Thymus (tissue), 11 donors: ENCODE measurements at regions not wholly inside any gene's neighbourhood (a gene's known extent, or its start where the extent isn't known, plus 50 kb on each side); places are given as distances from the start of the nearest gene placed in this dataset.
"Not testable (repeated sequence)": the region's sequence is repeated elsewhere in the genome, so short reads cannot be mapped to it uniquely, and the experiment has no call there.

Experiments used
- DNase-seq, 9 donors: peaks; one replicate each; pipeline ENCODE4 v3.0.0-alpha.2; 2013; ENCODE audit warnings: low spot score in 9 of 9, low read depth in 6 of 9, missing footprints in 1 of 9
- H3K27ac ChIP-seq, 2 donors: one replicate each; pipeline ENCODE4 v1.5.1; 2013; ENCODE audit warnings: control low read depth in 1 of 2, low read depth in 1 of 2, low read length in 1 of 2, mild to moderate bottlenecking in 1 of 2, moderate library complexity in 1 of 2
- H3K27me3 ChIP-seq, 2 donors: one replicate each; pipeline ENCODE4 v1.5.1; 2013; ENCODE audit warnings: low read length in 1 of 2; ENCODE audit not compliant: control insufficient read depth in 2 of 2, insufficient read depth in 1 of 2
- H3K36me3 ChIP-seq, 2 donors: one replicate each; pipeline ENCODE4 v1.5.1; 2013; ENCODE audit warnings: low read length in 1 of 2, mild to moderate bottlenecking in 1 of 2, moderate library complexity in 1 of 2; ENCODE audit not compliant: control insufficient read depth in 2 of 2, insufficient read depth in 2 of 2
- H3K4me1 ChIP-seq, 2 donors: one replicate each; pipeline ENCODE4 v1.5.1; 2013; ENCODE audit warnings: low read length in 2 of 2; ENCODE audit not compliant: control insufficient read depth in 2 of 2, insufficient read depth in 2 of 2
- H3K4me3 ChIP-seq, 2 donors: one replicate each; pipeline ENCODE4 v1.5.1; 2013; ENCODE audit warnings: low read length in 2 of 2, control low read depth in 1 of 2, mild to moderate bottlenecking in 1 of 2
- H3K9me3 ChIP-seq, 2 donors: one replicate each; pipeline ENCODE4 v1.5.1; 2013; ENCODE audit warnings: low read length in 1 of 2, mild to moderate bottlenecking in 1 of 2; ENCODE audit not compliant: control insufficient read depth in 2 of 2, insufficient read depth in 1 of 2
- WGBS: extraction: QIAGEN DNeasy Blood & Tissue Kit; methylation state at CpG from one replicate; pipeline ENCODE4 v1.1.7; 2013; 5-methylcytosine and 5-hydroxymethylcytosine counted together
- donor health status: healthy.

GRCh38 chr4:160044693-160045092, 941.8 kb downstream of the RAPGEF2 start:
- Histone ChIP-seq H3K4me3 (no peak overlapping the region), H3K27ac (no peak overlapping the region), H3K9me3 (no peaks in the 10 kb centered on the region), H3K27me3 (no peaks in the 10 kb centered on the region), H3K4me1 (no peaks in the 10 kb centered on the region), H3K36me3 (no peaks in the 10 kb centered on the region)
- 87% methylated on average over 2 of the region's 2 CpGs for WGBS
- no peak for DNase-seq

DNA sequence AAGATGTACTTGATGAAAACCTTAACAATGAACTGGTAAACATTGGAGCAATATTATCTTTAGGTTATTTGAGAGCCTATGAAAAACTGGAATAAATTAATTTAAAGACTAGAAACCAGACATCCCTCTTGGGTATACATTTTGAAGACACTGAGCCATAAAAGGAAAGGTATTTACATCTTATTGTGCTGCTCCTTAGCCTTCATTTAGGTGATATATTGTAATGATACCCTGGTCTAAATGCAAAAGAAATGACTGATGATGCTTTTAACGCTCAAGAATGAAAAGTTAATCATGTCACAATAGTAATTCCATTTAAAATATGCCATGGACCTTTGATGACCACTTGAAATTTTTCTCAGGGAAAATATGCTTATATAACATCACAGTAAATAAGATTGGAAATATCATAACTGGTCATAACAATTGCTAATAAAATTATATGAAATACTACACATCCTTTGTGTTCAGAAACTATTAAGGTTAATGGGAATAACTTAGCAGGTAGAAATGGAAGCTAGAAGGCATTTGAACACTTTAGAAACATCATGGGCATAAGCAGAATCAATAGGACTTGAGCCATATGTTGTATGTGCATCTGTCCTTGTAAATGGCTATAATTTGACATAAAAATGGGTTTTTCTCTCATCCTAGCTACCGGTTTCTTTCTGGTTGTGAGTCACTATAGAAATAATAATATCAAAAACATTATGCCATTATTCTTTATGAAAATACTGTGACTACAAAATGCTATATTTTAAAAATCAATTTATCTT, 979.7 kb downstream of the RAPGEF2 start:
- H3K36me3 ChIP-seq: no peaks in the 10 kb centered on the region
- no peak for DNase-seq
- 85% methylated on average over 2 of the region's 2 CpGs for WGBS
- peaks cover 0 to 7% of the 10 kb centered on the region in 2 donors for H3K9me3 ChIP-seq
- H3K4me1 ChIP-seq: no peaks in the 10 kb centered on the region
- H3K4me3 ChIP-seq: no peak overlapping the region
- H3K27me3 ChIP-seq: no peaks in the 10 kb centered on the region
- no peak overlapping the region for H3K27ac ChIP-seq

- no peak for DNase-seq
- 88% methylated on average over 3 of the region's 3 CpGs for WGBS
These were observed 988.8 kb downstream of the RAPGEF2 start for GRCh38 chr4:160091631-160092030.

GRCh38 chr4:160100316-160100715, 997.4 kb downstream of the RAPGEF2 start:
- H3K4me1 ChIP-seq: no peaks in the 10 kb centered on the region
- 96% methylated on average over 1 of the region's 1 CpG for whole genome bisulfite sequencing
- DNase-seq: no peak
- no peak overlapping the region for H3K4me3 ChIP-seq
- no peak overlapping the region for H3K27ac ChIP-seq
- no peaks in the 10 kb centered on the region for H3K9me3 ChIP-seq
- no peaks in the 10 kb centered on the region for H3K36me3 ChIP-seq
- H3K27me3 ChIP-seq: no peaks in the 10 kb centered on the region

More at GRCh38 chr4:160091631-160092030, 988.8 kb downstream of the RAPGEF2 start:
- H3K27ac ChIP-seq: no peak overlapping the region
- no peaks in the 10 kb centered on the region for H3K36me3 ChIP-seq
- H3K9me3 ChIP-seq: peaks cover 0 to 4% of the 10 kb centered on the region in 2 donors
- H3K4me3 ChIP-seq: no peak overlapping the region
- no peaks in the 10 kb centered on the region for H3K27me3 ChIP-seq
- no peaks in the 10 kb centered on the region for H3K4me1 ChIP-seq

- H3K36me3 ChIP-seq: no peaks in the 10 kb centered on the region
- no peaks in the 10 kb centered on the region for H3K4me1 ChIP-seq
- H3K27ac ChIP-seq: no peak overlapping the region
- no peak for DNase-seq
- no peak overlapping the region for H3K4me3 ChIP-seq
- 89% methylated on average over 3 of the region's 3 CpGs for WGBS
- no peaks in the 10 kb centered on the region for H3K27me3 ChIP-seq
- H3K9me3 ChIP-seq: peaks cover 0 to 15% of the 10 kb centered on the region in 2 donors
These were observed 1008.0 kb downstream of the RAPGEF2 start for GRCh38 chr4:160110891-160111290.

- no peaks in the 10 kb centered on the region for H3K27me3 ChIP-seq
- H3K9me3 ChIP-seq: peaks cover 0 to 14% of the 10 kb centered on the region in 2 donors
- H3K4me3 ChIP-seq: no peak overlapping the region
- H3K36me3 ChIP-seq: no peaks in the 10 kb centered on the region
- no peaks in the 10 kb centered on the region for H3K4me1 ChIP-seq
- no peak for DNase-seq
- no peak overlapping the region for H3K27ac ChIP-seq
These were observed 1014.8 kb downstream of the RAPGEF2 start for GRCh38 chr4:160117686-160118085.

DNA sequence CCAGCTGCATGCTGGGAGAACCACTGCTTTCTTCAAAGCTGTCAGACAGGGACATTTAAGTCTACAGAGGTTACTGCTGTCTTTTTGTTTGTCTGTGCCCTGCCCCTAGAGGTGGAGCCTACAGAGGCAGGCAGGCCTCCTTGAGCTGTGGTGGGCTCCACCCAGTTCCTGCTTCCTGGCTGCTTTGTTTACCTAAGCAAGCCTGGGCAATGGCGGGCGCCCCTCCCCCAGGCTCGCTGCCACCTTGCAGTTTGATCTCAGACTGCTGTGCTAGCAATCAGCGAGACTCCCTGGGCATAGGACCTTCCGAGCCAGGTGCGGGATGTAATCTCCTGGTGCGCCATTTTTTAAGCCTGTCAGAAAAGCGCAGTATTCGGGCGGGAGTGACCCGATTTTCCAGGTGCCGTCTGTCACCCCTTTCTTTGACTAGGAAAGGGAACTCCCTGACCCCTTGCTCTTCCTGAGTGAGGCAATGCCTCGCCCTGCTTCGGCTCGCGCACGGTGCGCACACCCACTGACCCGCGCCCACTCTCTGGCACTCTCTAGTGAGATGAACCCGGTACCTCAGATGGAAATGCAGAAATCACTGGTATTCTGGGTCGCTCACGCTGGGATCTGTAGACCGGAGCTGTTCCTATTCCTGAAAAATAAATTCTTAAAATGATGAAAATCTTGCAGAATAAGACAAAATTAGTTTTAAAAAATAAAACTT, 1022.9 kb downstream of the RAPGEF2 start:
- not testable (repeated sequence) for H3K27ac ChIP-seq, H3K4me1 ChIP-seq, H3K4me3 ChIP-seq, DNase-seq, H3K27me3 ChIP-seq, H3K9me3 ChIP-seq, H3K36me3 ChIP-seq
- WGBS: 91% methylated on average over 24 of the region's 24 CpGs

- Histone ChIP-seq H3K27ac (no peak overlapping the region), H3K27me3 (no peaks in the 10 kb centered on the region), H3K36me3 (no peaks in the 10 kb centered on the region), H3K4me3 (no peak overlapping the region), H3K4me1 (no peaks in the 10 kb centered on the region), H3K9me3 (peaks cover 3 to 6% of the 10 kb centered on the region in 2 donors)
- no peak for DNase-seq
These were observed 1024.3 kb downstream of the RAPGEF2 start for GRCh38 chr4:160127211-160127610.

- H3K4me1 ChIP-seq: no peaks in the 10 kb centered on the region
- no peak for DNase-seq
- no peak overlapping the region for H3K4me3 ChIP-seq
- no peaks in the 10 kb centered on the region for H3K36me3 ChIP-seq
- H3K9me3 ChIP-seq: peaks cover 3 to 6% of the 10 kb centered on the region in 2 donors
- 81% methylated on average over 2 of the region's 2 CpGs for WGBS
- no peak overlapping the region for H3K27ac ChIP-seq
- H3K27me3 ChIP-seq: no peaks in the 10 kb centered on the region
These were observed 1026.6 kb downstream of the RAPGEF2 start for GRCh38 chr4:160129439-160129838.
